ENCODE measurements at regions not wholly inside any gene's neighbourhood (a gene's known extent, or its start where the extent isn't known, plus 50 kb on each side); places are given as distances from the start of the nearest gene placed in this dataset.

GRCh38 chr6:67706388-67706787 is 928.7 kb upstream of the ADGRB3 start:
- TF ChIP-seq CTCF (IDR thresholded peaks at IDR 0.05) (no peak), POLR2A (IDR thresholded peaks at IDR 0.05) (no peak)
